Cardiac muscle cell (in vitro differentiated cells and primary cell): ENCODE measurements at regions not wholly inside any gene's neighbourhood (a gene's known extent, or its start where the extent isn't known, plus 50 kb on each side); places are given as distances from the start of the nearest gene placed in this dataset.

Experiments used
- DNase-seq, 2 donors: peaks; one replicate each; pipeline versions ENCODE4 v3.0.0 to v3.0.0-alpha.2; 2010 to 2017; ENCODE audit warnings: low read depth in 1 of 2, low spot score in 1 of 2
- H3K27ac ChIP-seq: fragments of 200-600 bp; sonication (generic); 2 replicates; pipeline ENCODE4 v1.5.1; 2016
- H3K27me3 ChIP-seq: fragments of 200-600 bp; sonication (generic); 2 replicates; pipeline ENCODE4 v1.6.0; 2016; ENCODE audit warnings: control low read depth
- H3K36me3 ChIP-seq: fragments of 200-600 bp; sonication (generic); 2 replicates; pipeline ENCODE4 v1.5.1; 2016; ENCODE audit warnings: control low read depth
- H3K4me1 ChIP-seq: fragments of 200-600 bp; sonication (generic); 2 replicates; pipeline ENCODE4 v1.8.1; 2017; ENCODE audit warnings: low read depth, mild to moderate bottlenecking, mixed run types
- H3K4me3 ChIP-seq: fragments of 200-600 bp; sonication (generic); 2 replicates; pipeline ENCODE4 v1.5.1; 2016; ENCODE audit warnings: mild to moderate bottlenecking
- H3K9me3 ChIP-seq: fragments of 200-600 bp; sonication (generic); 2 replicates; pipeline ENCODE4 v1.5.1; 2017; ENCODE audit warnings: low read depth, mild to moderate bottlenecking, control low read depth
- CTCF ChIP-seq: IDR thresholded peaks from 2 replicates; pipeline ENCODE4 v1.5.1; 2012; ENCODE audit warnings: low read depth, mild to moderate bottlenecking, low read length

GRCh38 chr11:116577956-116578355 is 194.8 kb downstream of the BUD13 start:
- Histone ChIP-seq H3K9me3 (no peaks in the 10 kb centered on the region), H3K36me3 (no peaks in the 10 kb centered on the region), H3K4me1 (peaks cover 7% of the 10 kb centered on the region), H3K4me3 (no peak overlapping the region), H3K27ac (no peak overlapping the region), H3K27me3 (peaks cover 68% of the 10 kb centered on the region)
- no peak for DNase-seq
- no peak for TF ChIP-seq CTCF

GRCh38 chr11:116577273-116577672 is 195.5 kb downstream of the BUD13 start:
- Histone ChIP-seq H3K27me3 (peaks cover 61% of the 10 kb centered on the region), H3K4me1 (peaks cover 7% of the 10 kb centered on the region), H3K9me3 (no peaks in the 10 kb centered on the region), H3K4me3 (no peak overlapping the region), H3K27ac (no peak overlapping the region), H3K36me3 (no peaks in the 10 kb centered on the region)
- TF ChIP-seq CTCF, result no peak
- no peak for DNase-seq

- no peaks in the 10 kb centered on the region for H3K36me3 ChIP-seq
- H3K4me3 ChIP-seq, result no peak overlapping the region
- peaks cover 7% of the 10 kb centered on the region for H3K4me1 ChIP-seq
- no peak overlapping the region for H3K27ac ChIP-seq
- H3K27me3 ChIP-seq, result peaks cover 53% of the 10 kb centered on the region
- no peak for DNase-seq
- no peak for TF ChIP-seq CTCF
- H3K9me3 ChIP-seq, result no peaks in the 10 kb centered on the region
Observed at GRCh38 chr11:116576526-116576925, 196.3 kb downstream of the BUD13 start.

- Histone ChIP-seq H3K27ac (no peak overlapping the region), H3K4me1 (no peaks in the 10 kb centered on the region), H3K9me3 (no peaks in the 10 kb centered on the region), H3K36me3 (no peaks in the 10 kb centered on the region), H3K27me3 (no peaks in the 10 kb centered on the region), H3K4me3 (no peak overlapping the region)
- DNase-seq, result no peak
- TF ChIP-seq CTCF, result no peak
Observed at GRCh38 chr11:116567721-116568242, 205.0 kb downstream of the BUD13 start.

- no peaks in the 10 kb centered on the region for H3K4me1 ChIP-seq
- no peak overlapping the region for H3K4me3 ChIP-seq
- no peaks in the 10 kb centered on the region for H3K9me3 ChIP-seq
- no peaks in the 10 kb centered on the region for H3K36me3 ChIP-seq
- H3K27ac ChIP-seq, result no peak overlapping the region
- no peaks in the 10 kb centered on the region for H3K27me3 ChIP-seq
- no peak for TF ChIP-seq CTCF
- DNase-seq, result no peak
Observed at GRCh38 chr11:116563712-116564047, 209.1 kb downstream of the BUD13 start.
